CD4-positive, alpha-beta T cell treated with Interleukin-10 for 1 hour (primary cell): ENCODE measurements at regions not wholly inside any gene's neighbourhood (a gene's known extent, or its start where the extent isn't known, plus 50 kb on each side); places are given as distances from the start of the nearest gene placed in this dataset.
"Not testable (repeated sequence)": the region's sequence is repeated elsewhere in the genome, so short reads cannot be mapped to it uniquely, and the experiment has no call there.

Source experiments
- DNase-seq: peaks from one replicate; pipeline ENCODE4 v3.0.0-alpha.2; 2020

GRCh38 chr2:75432761-75433361 lies 127.9 kb downstream of the EVA1A start:
- DNase-seq: no peak

DNA sequence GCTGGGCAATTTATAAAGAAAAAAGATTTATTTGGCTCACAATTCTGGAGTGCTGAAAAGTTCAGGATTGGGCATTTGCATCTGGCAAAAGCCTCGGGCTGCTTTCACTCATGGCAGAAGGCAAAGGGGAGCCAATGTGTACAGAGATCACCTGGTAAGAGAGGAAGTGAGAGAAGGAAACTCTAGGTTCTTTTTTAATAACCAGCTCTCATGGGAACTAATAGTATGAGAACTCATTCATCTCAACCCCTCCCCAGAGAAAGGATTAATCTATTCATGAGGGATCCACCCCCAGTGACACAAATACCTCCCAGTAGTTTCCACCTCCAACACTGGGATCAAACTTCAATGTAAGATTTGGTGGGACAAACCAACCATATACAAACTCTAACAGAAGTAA lies 129.0 kb downstream of the EVA1A start:
- no peak for DNase-seq

GRCh38 chr2:75431276-75431675 lies 129.5 kb downstream of the EVA1A start:
- DNase-seq: no peak

DNA sequence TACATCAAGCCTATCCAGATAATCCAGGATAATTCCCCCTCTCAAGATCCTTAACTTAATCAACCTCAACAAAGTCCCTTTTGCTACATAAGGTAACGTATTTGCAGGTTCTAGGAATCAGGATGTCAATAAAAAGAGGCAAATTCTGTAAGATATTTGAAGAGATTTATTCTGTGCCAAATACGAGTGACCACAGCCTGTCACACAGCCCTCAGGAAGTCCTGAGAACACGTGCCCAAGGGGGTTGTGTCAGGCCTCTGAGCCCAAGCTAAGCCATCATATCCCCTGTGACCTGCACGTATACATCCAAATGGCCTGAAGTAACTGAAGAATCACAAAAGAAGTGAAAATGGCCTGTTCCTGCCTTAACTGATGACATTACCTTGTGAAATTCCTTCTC lies 130.3 kb downstream of the EVA1A start:
- not testable (repeated sequence) for DNase-seq

DNA sequence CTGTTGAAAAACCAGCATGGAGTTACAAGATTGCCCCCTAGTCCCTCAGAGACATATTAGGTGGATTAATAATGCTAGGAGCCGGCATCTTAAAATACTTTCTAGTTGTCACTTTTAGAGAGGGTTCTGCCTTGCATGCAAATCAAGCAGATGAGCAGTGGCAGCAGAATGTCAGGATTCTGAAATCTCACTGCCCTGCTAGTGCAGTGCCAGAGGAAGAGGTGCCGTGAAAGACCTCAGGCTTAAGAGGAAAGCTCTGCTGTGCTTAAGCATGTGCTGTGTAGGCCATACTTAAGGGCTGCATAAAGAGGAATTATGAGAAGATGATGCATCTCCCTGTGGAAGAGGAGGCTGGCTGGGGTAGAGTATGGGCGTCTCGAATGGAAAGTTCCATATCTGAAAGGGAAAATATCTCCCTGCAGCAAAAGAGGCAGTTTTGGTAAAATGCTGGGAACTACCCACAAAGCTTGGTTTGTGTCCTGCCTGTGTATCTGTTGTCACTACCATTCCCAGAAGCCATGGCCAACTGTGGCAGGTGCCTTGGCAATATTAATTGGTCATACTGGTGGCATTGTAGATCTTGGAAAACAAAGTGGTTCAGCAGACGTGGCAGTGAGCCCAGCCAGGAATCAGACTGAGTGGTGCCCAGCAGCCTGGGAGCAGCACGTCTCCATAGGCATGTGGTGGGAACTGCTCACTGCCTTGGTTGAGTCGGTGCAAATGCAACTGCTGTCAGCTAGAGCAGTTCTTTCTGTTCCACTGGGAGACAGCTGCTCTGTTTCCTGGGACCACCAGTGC lies 131.9 kb downstream of the EVA1A start:
- DNase-seq: no peak

DNA sequence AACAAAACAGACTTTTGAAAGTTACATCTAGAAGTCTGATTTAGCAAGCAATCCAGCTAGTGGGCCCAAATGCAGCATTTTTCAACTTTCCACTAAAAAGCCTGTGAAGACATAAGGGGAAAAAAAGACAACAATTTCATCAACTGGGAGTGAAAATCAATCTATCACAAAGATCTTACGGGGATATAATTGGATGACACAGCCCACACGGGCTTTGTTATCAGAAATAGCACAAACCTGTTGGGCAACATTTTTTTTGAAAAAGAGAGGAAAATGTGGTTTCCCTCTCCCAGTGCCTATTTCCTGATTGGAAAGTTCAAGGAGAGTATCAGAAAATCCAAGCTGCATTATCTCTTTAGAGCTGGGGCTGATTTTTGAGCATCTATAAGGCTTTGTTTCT lies 132.7 kb downstream of the EVA1A start:
- no peak for DNase-seq

DNA sequence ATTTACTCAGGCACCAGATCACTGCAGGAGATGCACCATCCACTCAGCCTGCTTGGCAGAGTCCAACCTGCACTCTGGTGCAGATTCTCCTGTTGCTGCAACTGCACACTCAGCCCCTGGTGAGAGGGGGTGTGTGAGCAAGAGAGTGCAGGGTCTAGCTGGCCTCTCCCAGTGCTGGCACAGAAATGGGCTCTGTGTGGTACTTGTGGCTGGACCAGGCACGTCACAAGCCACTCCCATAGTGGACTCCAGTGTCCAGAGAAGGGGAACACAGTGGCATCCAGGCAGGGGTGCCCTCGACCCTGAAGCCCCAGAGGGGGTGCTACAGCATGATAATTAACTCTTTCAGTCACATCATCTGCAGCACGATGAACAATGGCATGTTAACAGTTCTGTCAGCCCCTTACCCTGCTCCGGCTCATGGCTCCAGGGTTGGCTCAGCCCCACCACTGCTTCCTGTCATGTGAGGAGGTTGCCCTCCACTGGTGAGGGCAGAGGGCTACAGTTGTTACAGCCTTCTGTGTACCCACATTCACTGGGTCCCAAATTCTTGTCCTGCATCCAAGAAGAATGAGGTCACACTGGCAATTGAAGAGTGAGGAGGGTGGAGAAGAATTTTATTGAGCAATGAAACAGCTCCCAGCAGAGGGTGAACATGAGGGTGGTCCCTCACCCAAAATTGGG lies 135.7 kb downstream of the EVA1A start:
- DNase-seq: no peak

DNA sequence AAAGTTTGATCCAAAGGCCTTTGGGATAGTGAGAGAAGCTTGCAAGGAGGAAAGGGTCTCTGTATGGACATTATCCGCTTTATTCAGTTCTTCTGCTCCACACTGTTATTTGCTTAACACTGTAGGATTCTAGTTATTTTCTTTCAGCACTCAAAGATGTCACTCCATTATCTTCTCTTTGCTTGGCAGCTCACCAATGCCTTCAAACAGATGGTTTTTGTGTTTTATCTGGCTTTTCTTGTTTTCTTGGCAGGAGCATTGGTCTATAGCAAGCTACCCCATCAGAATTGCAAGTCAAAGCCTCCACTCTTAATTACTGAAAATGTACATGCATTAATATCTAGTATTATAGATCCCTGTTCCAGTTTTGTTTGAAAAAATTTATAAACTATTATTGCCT lies 138.8 kb downstream of the EVA1A start:
- no peak for DNase-seq

DNA sequence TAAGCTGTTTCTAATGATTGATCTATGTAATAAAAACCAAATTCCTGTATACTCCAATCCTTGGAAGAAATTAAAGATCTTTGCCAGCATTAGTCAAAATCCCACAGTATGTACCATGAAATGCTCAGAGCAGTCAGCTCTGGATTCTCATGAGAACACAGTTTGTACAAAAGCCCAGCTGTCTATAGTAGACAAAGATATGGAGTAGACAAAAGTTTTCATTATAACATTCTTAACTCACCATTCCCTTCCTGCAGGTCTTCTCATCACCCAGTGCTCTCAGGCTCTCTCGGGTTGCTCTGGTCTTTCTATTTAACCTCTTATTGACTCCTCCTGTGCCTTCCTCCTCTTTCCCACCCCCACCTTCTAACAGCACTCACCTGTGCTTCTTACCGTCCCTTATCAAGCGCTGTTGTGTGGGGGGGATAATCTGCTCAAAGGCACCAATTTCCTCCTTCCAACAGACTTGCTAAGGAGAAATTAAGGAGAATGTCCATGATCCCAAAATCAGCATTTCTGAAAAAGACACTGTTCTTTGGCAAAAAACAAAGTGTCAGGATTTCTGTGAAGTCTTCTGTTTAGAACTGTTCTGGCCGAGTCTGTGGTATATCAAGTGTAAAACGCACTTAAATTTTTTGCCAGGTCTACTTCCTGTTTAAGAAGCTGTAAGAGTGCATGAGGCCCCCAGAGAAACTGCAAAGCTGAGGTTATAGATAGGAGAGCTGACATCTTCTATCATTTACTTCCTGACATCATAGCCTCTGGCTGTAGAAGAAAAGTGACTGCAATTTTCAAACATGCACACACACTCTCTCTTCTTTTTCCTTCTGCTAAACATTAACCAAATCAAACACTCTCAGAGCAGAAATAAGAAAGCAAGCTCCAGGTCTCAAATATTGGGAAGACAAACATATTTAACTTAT lies 144.1 kb downstream of the EVA1A start:
- DNase-seq: no peak

GRCh38 chr2:75415731-75416130 lies 145.0 kb downstream of the EVA1A start:
- no peak for DNase-seq

DNA sequence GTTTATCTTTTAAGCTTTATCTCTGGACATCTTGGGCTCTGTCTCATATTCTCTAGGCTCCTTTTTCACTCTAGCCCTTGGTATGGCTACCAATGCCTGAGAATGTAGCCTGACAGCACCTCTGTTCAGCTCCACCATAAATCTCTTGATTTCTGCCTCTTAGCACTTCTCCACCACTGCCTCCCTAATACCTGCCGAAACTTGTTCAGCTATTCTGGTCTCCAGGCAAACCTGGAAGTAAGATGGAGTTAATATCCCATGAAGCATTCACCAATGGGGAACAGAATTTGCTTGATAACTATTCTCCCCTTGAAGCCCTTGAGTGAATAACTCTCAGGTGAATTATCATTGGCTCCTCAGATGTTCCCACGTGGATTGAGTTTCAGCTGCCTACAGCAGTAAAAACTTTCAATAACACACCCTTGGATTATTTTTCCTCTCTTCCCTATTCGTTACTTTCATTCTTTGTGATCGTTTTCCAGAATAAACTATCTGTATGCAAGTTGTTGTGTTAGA lies 145.6 kb downstream of the EVA1A start:
- DNase-seq: no peak

DNA sequence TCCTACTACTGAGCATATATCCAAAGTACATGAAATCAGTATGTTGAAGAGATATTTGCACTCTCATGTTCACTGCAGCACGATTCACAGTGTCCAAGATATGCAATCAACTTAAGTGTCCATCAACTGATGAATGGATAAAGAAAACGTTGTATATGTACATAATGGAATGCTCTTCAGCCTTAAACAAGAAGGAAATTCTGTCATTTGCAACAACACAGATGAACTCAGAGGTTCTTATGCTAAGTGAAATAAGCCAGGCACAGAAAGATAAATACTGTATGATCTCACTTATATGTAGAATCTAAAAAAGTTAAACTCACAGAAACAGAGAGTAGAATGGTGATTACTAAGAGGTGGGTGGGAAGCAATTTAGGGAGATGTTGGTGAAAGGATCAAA lies 149.2 kb downstream of the EVA1A start:
- DNase-seq: no peak

DNA sequence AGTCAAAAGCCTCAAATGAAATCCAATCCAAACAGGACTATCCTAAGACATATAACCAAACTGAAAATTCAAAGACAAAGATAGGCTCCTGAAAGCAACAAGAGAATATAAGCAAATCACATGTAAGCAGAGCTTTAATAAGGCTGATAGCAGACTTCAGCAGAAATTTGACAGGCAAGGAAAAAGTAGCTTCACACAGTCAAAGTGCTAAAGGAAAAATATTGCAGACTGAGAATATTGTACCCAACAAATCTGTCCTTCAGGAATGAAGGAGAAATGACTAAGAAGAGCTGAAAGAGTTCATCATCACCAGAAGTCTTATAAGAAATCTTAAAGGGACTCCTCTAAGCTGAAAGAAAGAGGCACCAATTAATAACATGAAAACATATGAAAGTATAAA lies 150.0 kb downstream of the EVA1A start:
- DNase-seq: no peak

DNA sequence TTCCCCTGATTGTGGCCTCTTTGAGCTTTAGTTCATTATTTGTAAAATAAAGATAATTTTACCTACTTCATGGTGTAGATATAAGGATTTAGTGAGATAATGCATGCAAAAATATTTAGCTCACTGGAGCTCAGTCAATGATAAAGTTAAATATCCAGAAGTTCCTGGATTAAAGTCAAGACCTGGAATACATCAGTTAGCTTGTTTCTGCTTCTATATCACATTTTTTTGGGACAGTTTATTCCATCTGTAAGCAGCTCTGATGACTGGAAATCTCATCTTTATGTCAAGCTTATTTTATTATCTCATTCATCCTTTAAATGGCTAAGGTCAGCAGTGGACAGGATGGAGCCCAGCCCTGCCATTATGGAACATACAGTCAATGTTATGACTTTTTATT lies 152.0 kb downstream of the EVA1A start:
- DNase-seq: no peak

DNA sequence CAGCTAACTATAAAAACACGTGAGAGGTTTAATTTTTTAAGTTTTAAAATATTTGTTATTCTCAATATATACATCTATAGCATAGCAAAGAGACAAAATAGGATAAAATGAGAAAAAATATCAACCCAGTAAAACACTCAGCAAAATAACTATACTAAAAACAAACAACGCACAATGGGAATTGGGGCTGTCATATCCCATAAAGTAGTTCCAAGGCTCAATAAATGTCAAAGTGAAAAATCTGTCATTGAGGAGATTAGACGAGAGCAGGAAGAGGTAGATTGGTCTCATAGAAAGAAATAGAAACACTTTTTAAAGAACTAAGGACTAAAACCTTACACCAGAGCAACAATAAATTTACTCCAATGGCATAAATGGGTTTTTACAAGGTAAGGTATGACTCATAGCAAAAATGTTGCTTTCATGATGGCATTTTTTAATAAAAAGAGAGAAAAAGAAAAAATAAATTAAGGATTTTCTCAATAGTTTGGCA lies 153.7 kb downstream of the EVA1A start:
- no peak for DNase-seq

DNA sequence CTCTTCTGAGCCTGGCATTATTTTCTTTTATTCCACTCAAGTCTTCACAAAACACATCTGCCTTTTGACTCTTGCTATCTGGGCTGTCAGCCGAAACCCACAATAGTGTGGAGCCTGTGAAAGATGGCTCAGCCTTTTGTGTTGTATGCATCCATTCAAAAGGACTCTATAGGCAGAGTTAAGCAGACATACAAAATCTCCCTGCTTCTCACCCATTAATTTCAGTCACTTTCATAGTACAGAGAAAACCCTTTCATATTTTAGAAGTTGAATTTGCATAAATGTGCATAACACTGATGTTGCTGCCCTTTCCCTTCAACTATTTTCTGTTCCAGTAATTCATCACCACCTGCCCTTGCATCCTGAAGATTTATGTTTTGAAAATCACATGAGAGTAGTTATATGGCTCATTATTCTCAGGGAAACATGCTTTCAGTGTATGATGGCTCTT lies 154.6 kb downstream of the EVA1A start:
- DNase-seq: no peak

- DNase-seq: no peak
Observed at GRCh38 chr2:75405000-75405399, 155.7 kb downstream of the EVA1A start.

- DNase-seq: peak; percentile 47
Observed at GRCh38 chr2:75403991-75404428, 156.7 kb downstream of the EVA1A start.

- no peak for DNase-seq
Observed at GRCh38 chr2:75396314-75396713, 164.4 kb downstream of the EVA1A start.

DNA sequence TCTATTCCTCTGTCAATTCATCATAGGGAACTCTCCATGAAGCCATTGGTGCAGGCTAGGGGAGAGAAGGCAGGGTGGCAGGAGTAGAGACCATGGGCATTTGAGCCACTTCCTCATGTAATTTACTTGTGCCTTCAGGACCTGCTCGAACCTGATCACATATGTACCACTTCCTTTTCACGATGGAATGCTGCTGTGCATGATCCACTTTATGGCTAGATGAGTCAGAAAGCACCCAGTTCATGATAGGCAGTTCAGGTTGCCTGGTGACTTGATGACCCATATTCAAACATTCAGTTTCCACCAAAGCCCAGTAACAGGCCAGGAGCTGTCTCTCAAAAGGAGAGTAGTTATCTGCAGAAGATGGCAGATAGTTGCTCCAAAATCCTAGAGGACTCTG lies 166.0 kb downstream of the EVA1A start:
- DNase-seq: not testable (repeated sequence)

- no peak for DNase-seq
Observed at GRCh38 chr2:75390169-75390568, 170.6 kb downstream of the EVA1A start.

GRCh38 chr2:75389271-75389670 lies 171.5 kb downstream of the EVA1A start:
- no peak for DNase-seq

DNA sequence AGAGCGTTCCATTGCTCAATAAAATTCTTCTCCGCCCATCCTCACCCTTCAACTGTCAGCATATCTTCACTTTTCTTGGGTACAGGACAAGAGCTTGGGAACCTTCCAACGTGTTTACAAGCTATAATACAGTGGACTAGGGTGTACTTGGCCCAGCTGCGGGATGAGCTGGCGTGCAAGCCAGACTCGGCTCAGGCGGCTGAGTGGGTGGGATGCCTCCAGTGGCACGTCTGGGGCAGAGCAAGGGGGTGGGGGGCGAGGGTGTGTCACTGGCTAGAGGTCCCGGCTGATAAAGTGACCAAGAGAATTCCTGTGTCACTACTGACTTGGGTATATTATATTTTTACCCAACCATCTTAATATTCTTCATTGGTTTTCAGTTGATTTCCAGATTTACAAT lies 179.7 kb downstream of the EVA1A start:
- DNase-seq: no peak
